ENCODE measurements at regions not wholly inside any gene's neighbourhood (a gene's known extent, or its start where the extent isn't known, plus 50 kb on each side); places are given as distances from the start of the nearest gene placed in this dataset.
"Not testable (repeated sequence)": the region's sequence is repeated elsewhere in the genome, so short reads cannot be mapped to it uniquely, and the experiment has no call there.

DNA sequence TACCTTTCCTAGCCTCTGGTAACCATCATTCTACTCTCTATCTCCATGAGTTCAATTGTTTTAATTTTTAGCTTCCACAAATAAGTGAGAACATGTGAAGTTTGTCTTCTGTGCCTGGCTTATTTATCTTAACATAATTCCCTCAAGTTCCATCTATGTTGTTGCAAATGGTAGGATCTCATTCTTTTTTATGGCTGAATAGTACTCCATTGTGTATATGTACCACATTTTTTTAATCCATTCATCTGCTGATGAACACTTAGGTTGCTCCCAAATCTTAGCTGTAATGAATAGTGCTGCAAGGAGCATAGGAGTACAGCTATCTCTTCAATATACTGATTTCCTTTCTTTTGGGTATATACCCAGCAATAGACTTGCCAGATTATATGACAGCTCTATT lies 78.8 kb upstream of the CREB5 start:
- TF ChIP-seq CTCF (optimal IDR thresholded peaks at IDR 0.05 in 1 of 3, IDR thresholded peaks at IDR 0.05 in 1 of 3, conservative IDR thresholded peaks at IDR 0.05 in 1 of 3; ENCODE audit: extremely low read depth in 1 of 3, insufficient read depth in 2 of 3, low read length in 3 of 3); EZH2 (IDR thresholded peaks at IDR 0.05; ENCODE audit: low read length): not testable (repeated sequence)

Measured in keratinocyte (primary cell).